K562 (cell line): ENCODE measurements at regions not wholly inside any gene's neighbourhood (a gene's known extent, or its start where the extent isn't known, plus 50 kb on each side); places are given as distances from the start of the nearest gene placed in this dataset.

Experiments
- ATAC-seq: fragments of 200-7000 bp; cut with Tn5 transposase; 3 replicates; pipeline ENCODE4 v1.9.1; 2020; ENCODE audit warnings: moderate library complexity
- BruUV-seq: library from RNA; stranded (reverse); fragments of 400-500 nt; replicated peaks from 2 replicates; lab custom pipeline; 2021; lab: Mats Ljungman, UMichigan
- CTCF ChIA-PET: fragments of 300-600 bp; formaldehyde crosslinking; extraction: SDS; loops from one replicate; lab custom pipeline; 2021; ENCODE audit warnings: low intra/inter-chr PET ratio; lab: Yijun Ruan, JAX
- POLR2A ChIA-PET: fragments of 300-600, 350-650 bp; sonication (Branson Sonifier 250); formaldehyde crosslinking; extraction: SDS; loops from one replicate; lab custom pipeline; 2021; ENCODE audit warnings: antibody characterized with exemption, inconsistent platforms; lab: Yijun Ruan, JAX
- DNase-seq, 4 experiments: peaks; one replicate each; pipeline versions ENCODE4 v3.0.0 to v3.0.0-alpha.2; 2011 to 2018; ENCODE audit warnings: low spot score in 3 of 4, mixed read lengths in 3 of 4; ENCODE audit errors: extremely low read depth in 1 of 4
- FAIRE-seq: peaks from 2 replicates; lab custom pipeline; 2011; peaks lifted over from hg19 to GRCh38; lab: Jason Lieb, UNC
- H2AFZ ChIP-seq: 2 replicates; pipeline ENCODE4 v1.6.0; 2011; ENCODE audit warnings: low read depth, low read length, control low read depth, inconsistent platforms
- H3K27ac ChIP-seq: fragments of 200-600 bp; 3 replicates; pipeline ENCODE4 v1.8.0; 2011; ENCODE audit warnings: low read depth, mild to moderate bottlenecking, control low read depth, inconsistent platforms, low read length, moderate library complexity, mixed read lengths; ENCODE audit errors: extremely low read depth
- H3K27me3 ChIP-seq, 2 experiments: fragments of 300-600 bp in 1 of 2; 2 replicates in 1 of 2; 3 replicates in 1 of 2; pipeline versions ENCODE4 v1.6.0 to v1.8.0; 2011; ENCODE audit warnings: inconsistent platforms in 2 of 2, low read length in 2 of 2, mild to moderate bottlenecking in 1 of 2, mixed read lengths in 1 of 2, moderate library complexity in 1 of 2; ENCODE audit not compliant: control insufficient read depth in 2 of 2, insufficient read depth in 2 of 2
- H3K36me3 ChIP-seq: fragments of 300-600 bp; 3 replicates; pipeline ENCODE4 v1.8.0; 2011; ENCODE audit warnings: mild to moderate bottlenecking, low read length, inconsistent platforms; ENCODE audit not compliant: control insufficient read depth, insufficient read depth
- H3K4me1 ChIP-seq, 2 experiments: fragments of 200-600 bp in 1 of 2; replicated peaks in 1 of 2; 2 replicates in 1 of 2; 3 replicates in 1 of 2; pipeline versions ENCODE4 v1.5.1 to v1.8.0; 2011; ENCODE audit warnings: inconsistent platforms in 2 of 2, low read length in 2 of 2, mild to moderate bottlenecking in 1 of 2, mixed read lengths in 1 of 2, moderate library complexity in 1 of 2; ENCODE audit not compliant: control insufficient read depth in 2 of 2, insufficient read depth in 2 of 2
- H3K4me2 ChIP-seq: 2 replicates; pipeline ENCODE4 v1.6.1; 2011; ENCODE audit warnings: low read length, control low read depth, inconsistent platforms, mixed read lengths; ENCODE audit not compliant: insufficient read depth
- H3K4me3 ChIP-seq: fragments of 200-600 bp; sonication (generic), shearing (Covaris generic); 2 replicates; pipeline ENCODE4 v1.5.1; 2016; ENCODE audit warnings: control low read depth, inconsistent platforms
- H3K79me2 ChIP-seq: fragments of 200-600 bp; 3 replicates; pipeline ENCODE4 v1.8.0; 2011; ENCODE audit warnings: low read length, inconsistent platforms; ENCODE audit not compliant: control insufficient read depth, insufficient read depth
- H3K9ac ChIP-seq, 2 experiments: 2 replicates each; pipeline versions ENCODE4 v1.6.0 to v1.6.1; 2011; ENCODE audit warnings: low read depth in 2 of 2, low read length in 2 of 2, control low read depth in 1 of 2, inconsistent platforms in 1 of 2, mild to moderate bottlenecking in 1 of 2, mixed read lengths in 1 of 2; ENCODE audit not compliant: insufficient read depth in 1 of 2
- H3K9me1 ChIP-seq: one replicate; pipeline ENCODE4 v1.6.0; 2011; ENCODE audit warnings: inconsistent platforms, mild to moderate bottlenecking, low read length, moderate library complexity; ENCODE audit not compliant: control insufficient read depth, insufficient read depth
- H3K9me3 ChIP-seq: replicated peaks from 2 replicates; pipeline ENCODE4 v1.5.1; 2011; ENCODE audit warnings: low read depth, low read length, inconsistent platforms; ENCODE audit not compliant: control insufficient read depth, insufficient read depth
- H4K20me1 ChIP-seq: replicated peaks from 2 replicates; pipeline ENCODE4 v1.6.1; 2011; ENCODE audit warnings: low read length, inconsistent platforms, mixed read lengths; ENCODE audit not compliant: control insufficient read depth, insufficient read depth
- BACH1 ChIP-seq: fragments of 200-800 bp; sonication (Bioruptor generic); IDR thresholded peaks from 2 replicates; pipeline ENCODE4 v1.6.1; 2016; ENCODE audit warnings: missing genetic modification characterization, missing compliant biosample characterization
- ELF2 ChIP-seq: fragments of 250-450 bp; sonication (Bioruptor Pico); IDR thresholded peaks from 2 replicates; pipeline ENCODE4 v1.5.0; 2021; ENCODE audit warnings: mild to moderate bottlenecking
- ILK ChIP-seq: fragments of 450-650 bp; IDR thresholded peaks from 2 replicates; pipeline ENCODE4 v1.6.1; 2016; ENCODE audit warnings: missing genetic modification characterization, low read depth, mild to moderate bottlenecking, missing compliant biosample characterization, moderate library complexity, borderline replicate concordance
- KLF16 ChIP-seq: IDR thresholded peaks from 2 replicates; pipeline ENCODE4 v1.6.1; 2016; ENCODE audit warnings: antibody characterized with exemption
- NFXL1 ChIP-seq: fragments of 450-650 bp; formaldehyde crosslinking; IDR thresholded peaks from 2 replicates; pipeline ENCODE4 v1.4.0; 2021; ENCODE audit warnings: mild to moderate bottlenecking
- PHB ChIP-seq: fragments of 250-450 bp; sonication (Bioruptor Pico); IDR thresholded peaks from 2 replicates; pipeline ENCODE4 v1.5.0; 2021
- POLR3A ChIP-seq: IDR thresholded peaks from 2 replicates; pipeline ENCODE4 v1.6.1; 2011; ENCODE audit warnings: borderline replicate concordance, mild to moderate bottlenecking, moderate library complexity; ENCODE audit not compliant: insufficient read length, insufficient read depth; ENCODE audit errors: extremely low read depth
- RFX7 ChIP-seq: fragments of 250-450 bp; sonication (Bioruptor Pico); IDR thresholded peaks from 2 replicates; pipeline ENCODE4 v1.5.1; 2021; ENCODE audit warnings: mild to moderate bottlenecking
- SMARCC2 ChIP-seq: fragments of 450-650 bp; IDR thresholded peaks from 2 replicates; pipeline ENCODE4 v1.6.1; 2017; ENCODE audit warnings: antibody characterized with exemption, moderate library complexity, mild to moderate bottlenecking, low read depth
- SMARCE1 ChIP-seq: fragments of 450-650 bp; IDR thresholded peaks from 2 replicates; pipeline ENCODE4 v1.7.1; 2016; ENCODE audit warnings: mild to moderate bottlenecking
- THAP7 ChIP-seq: fragments of 250-450 bp; sonication (Bioruptor Pico); IDR thresholded peaks from 2 replicates; pipeline ENCODE4 v1.5.0; 2021
- ZNF174 ChIP-seq: fragments of 250-450 bp; sonication (Bioruptor Pico); IDR thresholded peaks from 2 replicates; pipeline ENCODE4 v1.4.0; 2020; ENCODE audit warnings: mild to moderate bottlenecking
- ZNF24 ChIP-seq: fragments of 450-650 bp; IDR thresholded peaks from 2 replicates; pipeline ENCODE4 v1.6.1; 2016
- ZNF445 ChIP-seq: fragments of 250-450 bp; sonication (Bioruptor Pico); IDR thresholded peaks from 2 replicates; pipeline ENCODE4 v1.4.0; 2020; ENCODE audit warnings: low read depth, mild to moderate bottlenecking, moderate library complexity
- ZNF511 ChIP-seq: sonication (generic); formaldehyde crosslinking; IDR thresholded peaks from 2 replicates; pipeline ENCODE4 v1.8.0; 2022; ENCODE audit warnings: mild to moderate bottlenecking, missing genetic modification reagents
- ZNF561 ChIP-seq: fragments of 450-650 bp; formaldehyde crosslinking; conservative IDR thresholded peaks from 2 replicates; pipeline ENCODE4 v1.4.0; 2020; ENCODE audit warnings: mild to moderate bottlenecking, moderate library complexity
- WGBS: fragments of 100-300 bp; shearing (Covaris generic); methylation state at CpG from one replicate; pipeline ENCODE4 v1.1.6; 2016; ENCODE audit warnings: low coverage, mixed read lengths; ENCODE audit not compliant: insufficient coverage; ENCODE audit errors: missing lambda C conversion rate; 5-methylcytosine and 5-hydroxymethylcytosine counted together
- in situ Hi-C: fragments of 300-500 bp; cut with MboI; formaldehyde crosslinking; loops from 4 replicates; pipeline ENCODE4 v1.15.0; 2018; ENCODE audit warnings: inconsistent platforms, mixed read lengths
- intact Hi-C: fragments of 100-400 bp; cut with micrococcal nuclease; formaldehyde crosslinking; loops from 2 replicates; pipeline ENCODE4 v1.14.2; 2022

- BruUV-seq, result no TSS peak
- DNase-seq (no peak), ATAC-seq (no peak), FAIRE-seq (no peak)
- no peak overlapping the region for H3K4me2 ChIP-seq
- POLR2A ChIA-PET, result no interaction called here
- H3K27ac ChIP-seq, result no peak overlapping the region
- no peak overlapping the region for H2AFZ ChIP-seq
- no peak overlapping the region for H3K9ac ChIP-seq
- CTCF ChIA-PET, result no interaction called here
- no peak overlapping the region for H3K4me3 ChIP-seq
- H3K9me3 ChIP-seq, result no peaks in the 10 kb centered on the region
- no peaks in the 10 kb centered on the region for H4K20me1 ChIP-seq
- 4% methylated on average over 4 of the region's 5 CpGs for WGBS
- in situ Hi-C loops (no loop called here), intact Hi-C loops (no loop called here)
- TF ChIP-seq NFXL1 (CRISPR knock-in tag) (no peak), ZNF511 (CRISPR knock-in tag) (no peak), PHB (CRISPR knock-in tag) (no peak), POLR3A (no peak), SMARCC2 (no peak), ELF2 (no peak), RFX7 (CRISPR knock-in tag) (no peak), BACH1 (tag) (no peak), ZNF174 (CRISPR knock-in tag) (no peak), ILK (no peak), THAP7 (no peak), ZNF561 (CRISPR knock-in tag) (no peak), ZNF24 (no peak), ZNF445 (CRISPR knock-in tag) (no peak), SMARCE1 (no peak), KLF16 (no peak)
- no peaks in the 10 kb centered on the region for H3K36me3 ChIP-seq
- H3K9me1 ChIP-seq, result no peaks in the 10 kb centered on the region
- H3K27me3 ChIP-seq, result no peaks in the 10 kb centered on the region
- no peaks in the 10 kb centered on the region for H3K79me2 ChIP-seq
- no peaks in the 10 kb centered on the region for H3K4me1 ChIP-seq
Measured at GRCh38 chr12:30002677-30003076, 218.9 kb upstream of the TMTC1 start.
